Stimulated activated CD8-positive, alpha-beta memory T cell treated with anti-CD3 and anti-CD28 coated beads, Interleukin-4, amount 100 ng/mL, for 48 hours (primary cell): ENCODE measurements at regions not wholly inside any gene's neighbourhood (a gene's known extent, or its start where the extent isn't known, plus 50 kb on each side); places are given as distances from the start of the nearest gene placed in this dataset.
A peak's percentile ranks its signal among the peaks of the same experiment; 100 is the strongest.

Experiments
- DNase-seq: peaks from one replicate; pipeline ENCODE4 v3.0.0-alpha.2; 2020

- DNase-seq, result no peak
Observed at GRCh38 chr12:124686370-124687173, 119.2 kb upstream of the NCOR2 start.

- DNase-seq, result no peak
Observed at GRCh38 chr12:124685689-124686369, 118.4 kb upstream of the NCOR2 start.

GRCh38 chr12:124684971-124685688, 117.7 kb upstream of the NCOR2 start:
- peak; percentile 34 for DNase-seq

- no peak for DNase-seq
Observed at GRCh38 chr12:124684496-124684895, 117.1 kb upstream of the NCOR2 start.

- DNase-seq, result no peak
Observed at GRCh38 chr12:124683152-124684124, 116.0 kb upstream of the NCOR2 start.

GRCh38 chr12:124682425-124683151, 115.2 kb upstream of the NCOR2 start:
- DNase-seq, result no peak

GRCh38 chr12:124681779-124682391, 114.5 kb upstream of the NCOR2 start:
- DNase-seq, result no peak

- peak; percentile 48 for DNase-seq
Observed at GRCh38 chr12:124680863-124681778, 113.7 kb upstream of the NCOR2 start.

- no peak for DNase-seq
Observed at GRCh38 chr12:124679533-124680371, 112.3 kb upstream of the NCOR2 start.

- no peak for DNase-seq
Observed at GRCh38 chr12:124679047-124679446, 111.6 kb upstream of the NCOR2 start.

- DNase-seq, result no peak
Observed at GRCh38 chr12:124678421-124678893, 111.0 kb upstream of the NCOR2 start.

GRCh38 chr12:124677552-124678356, 110.3 kb upstream of the NCOR2 start:
- DNase-seq, result no peak

GRCh38 chr12:124676714-124677462, 109.5 kb upstream of the NCOR2 start:
- no peak for DNase-seq

GRCh38 chr12:124675881-124676713, 108.7 kb upstream of the NCOR2 start:
- DNase-seq, result no peak

- no peak for DNase-seq
Observed at GRCh38 chr12:124674937-124675336, 107.5 kb upstream of the NCOR2 start.
